GM12872 (cell line): ENCODE measurements at regions not wholly inside any gene's neighbourhood (a gene's known extent, or its start where the extent isn't known, plus 50 kb on each side); places are given as distances from the start of the nearest gene placed in this dataset.

ENCODE experiments used
- TF ChIP-seq, protein P1 (sequence below): IDR thresholded peaks from 3 replicates; pipeline ENCODE4 v1.5.1; 2011; ENCODE audit warnings: low read depth, mild to moderate bottlenecking, low read length, moderate library complexity; ENCODE audit not compliant: insufficient read depth

DNA sequence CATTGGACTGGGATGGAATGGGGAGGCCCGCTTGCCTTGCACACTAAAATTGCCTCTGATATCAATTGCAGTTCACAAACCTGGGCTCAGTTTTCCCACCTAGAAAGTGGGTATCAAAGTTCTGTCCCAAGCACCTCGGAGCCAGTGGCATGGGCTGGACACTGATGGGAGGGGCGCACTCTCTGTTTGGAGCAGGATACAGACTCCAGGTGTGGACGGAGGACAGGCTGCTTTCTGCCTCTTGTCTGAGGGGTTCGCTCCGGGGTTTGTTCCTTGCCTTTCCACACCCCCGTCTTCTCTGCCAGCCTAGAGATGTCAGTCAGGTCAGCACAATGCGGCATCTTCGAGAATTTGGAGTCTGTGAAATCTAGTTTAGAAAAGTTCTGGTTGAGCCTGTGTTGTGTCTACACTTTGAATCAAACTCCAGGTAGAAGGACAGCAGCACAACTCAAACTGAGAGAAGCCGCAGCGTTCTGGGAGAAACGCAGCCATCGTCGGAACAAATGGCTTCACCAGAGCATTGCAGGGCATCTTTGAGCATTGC, 141.9 kb downstream of the TEX29 start:
- TF ChIP-seq, protein P1, sequence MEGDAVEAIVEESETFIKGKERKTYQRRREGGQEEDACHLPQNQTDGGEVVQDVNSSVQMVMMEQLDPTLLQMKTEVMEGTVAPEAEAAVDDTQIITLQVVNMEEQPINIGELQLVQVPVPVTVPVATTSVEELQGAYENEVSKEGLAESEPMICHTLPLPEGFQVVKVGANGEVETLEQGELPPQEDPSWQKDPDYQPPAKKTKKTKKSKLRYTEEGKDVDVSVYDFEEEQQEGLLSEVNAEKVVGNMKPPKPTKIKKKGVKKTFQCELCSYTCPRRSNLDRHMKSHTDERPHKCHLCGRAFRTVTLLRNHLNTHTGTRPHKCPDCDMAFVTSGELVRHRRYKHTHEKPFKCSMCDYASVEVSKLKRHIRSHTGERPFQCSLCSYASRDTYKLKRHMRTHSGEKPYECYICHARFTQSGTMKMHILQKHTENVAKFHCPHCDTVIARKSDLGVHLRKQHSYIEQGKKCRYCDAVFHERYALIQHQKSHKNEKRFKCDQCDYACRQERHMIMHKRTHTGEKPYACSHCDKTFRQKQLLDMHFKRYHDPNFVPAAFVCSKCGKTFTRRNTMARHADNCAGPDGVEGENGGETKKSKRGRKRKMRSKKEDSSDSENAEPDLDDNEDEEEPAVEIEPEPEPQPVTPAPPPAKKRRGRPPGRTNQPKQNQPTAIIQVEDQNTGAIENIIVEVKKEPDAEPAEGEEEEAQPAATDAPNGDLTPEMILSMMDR = no peak

DNA sequence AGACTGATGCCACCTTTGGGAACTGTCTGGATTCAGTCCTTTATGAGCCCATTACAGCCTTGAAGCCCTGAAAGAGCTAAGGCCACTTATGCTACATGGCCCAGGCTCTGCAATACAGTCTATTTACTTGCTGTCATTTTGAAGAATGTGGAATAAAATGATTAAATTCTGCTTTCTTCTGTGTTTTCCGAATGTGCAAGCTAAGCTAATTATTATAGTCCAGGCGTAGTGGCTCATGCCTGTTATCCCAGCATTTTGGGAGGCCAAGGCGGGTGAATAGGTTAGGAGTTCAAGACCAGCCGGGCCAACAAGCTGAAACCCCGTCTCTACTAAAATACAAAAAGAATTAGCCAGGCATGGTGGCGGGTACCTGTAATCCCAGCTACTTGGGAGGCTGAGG, 142.5 kb downstream of the TEX29 start:
- TF ChIP-seq, protein P1 = no peak

DNA sequence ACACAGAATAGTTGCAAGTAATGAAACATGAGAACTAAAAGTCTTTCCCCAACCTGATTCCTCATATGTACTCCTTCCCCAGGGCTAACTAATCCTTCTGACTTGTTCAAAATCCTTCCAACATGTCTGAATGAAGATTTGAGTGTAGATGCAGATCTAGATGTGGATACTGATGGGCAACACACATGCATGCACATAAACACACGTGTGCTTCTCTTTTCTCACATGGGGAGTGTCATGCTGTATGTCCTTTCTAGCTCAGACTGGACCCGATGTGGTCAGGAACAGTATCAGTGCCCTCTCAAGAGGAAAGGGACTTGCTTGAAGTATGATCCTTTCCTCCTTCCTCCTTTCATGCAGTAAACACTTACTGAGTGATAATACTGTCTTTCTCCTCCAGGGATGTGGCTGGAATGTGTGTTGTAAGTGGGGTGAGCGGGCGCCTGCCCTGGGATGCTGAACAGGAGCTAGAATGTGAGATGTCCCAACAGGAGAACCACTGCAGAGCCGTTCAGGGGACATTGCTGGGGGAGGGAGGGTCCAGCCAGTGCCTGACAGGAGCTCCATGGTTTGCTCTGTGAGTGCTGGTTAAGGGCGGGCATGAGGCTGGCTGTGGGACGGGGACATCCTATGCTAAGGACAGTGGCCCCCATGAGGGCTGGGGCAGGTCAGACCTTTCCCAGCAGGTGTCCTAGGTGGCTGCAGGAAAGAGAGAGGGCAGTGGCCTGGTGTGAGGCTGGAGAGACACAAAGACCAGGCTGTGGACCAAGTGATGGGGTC, 146.9 kb downstream of the TEX29 start:
- TF ChIP-seq, protein P1 = no peak

DNA sequence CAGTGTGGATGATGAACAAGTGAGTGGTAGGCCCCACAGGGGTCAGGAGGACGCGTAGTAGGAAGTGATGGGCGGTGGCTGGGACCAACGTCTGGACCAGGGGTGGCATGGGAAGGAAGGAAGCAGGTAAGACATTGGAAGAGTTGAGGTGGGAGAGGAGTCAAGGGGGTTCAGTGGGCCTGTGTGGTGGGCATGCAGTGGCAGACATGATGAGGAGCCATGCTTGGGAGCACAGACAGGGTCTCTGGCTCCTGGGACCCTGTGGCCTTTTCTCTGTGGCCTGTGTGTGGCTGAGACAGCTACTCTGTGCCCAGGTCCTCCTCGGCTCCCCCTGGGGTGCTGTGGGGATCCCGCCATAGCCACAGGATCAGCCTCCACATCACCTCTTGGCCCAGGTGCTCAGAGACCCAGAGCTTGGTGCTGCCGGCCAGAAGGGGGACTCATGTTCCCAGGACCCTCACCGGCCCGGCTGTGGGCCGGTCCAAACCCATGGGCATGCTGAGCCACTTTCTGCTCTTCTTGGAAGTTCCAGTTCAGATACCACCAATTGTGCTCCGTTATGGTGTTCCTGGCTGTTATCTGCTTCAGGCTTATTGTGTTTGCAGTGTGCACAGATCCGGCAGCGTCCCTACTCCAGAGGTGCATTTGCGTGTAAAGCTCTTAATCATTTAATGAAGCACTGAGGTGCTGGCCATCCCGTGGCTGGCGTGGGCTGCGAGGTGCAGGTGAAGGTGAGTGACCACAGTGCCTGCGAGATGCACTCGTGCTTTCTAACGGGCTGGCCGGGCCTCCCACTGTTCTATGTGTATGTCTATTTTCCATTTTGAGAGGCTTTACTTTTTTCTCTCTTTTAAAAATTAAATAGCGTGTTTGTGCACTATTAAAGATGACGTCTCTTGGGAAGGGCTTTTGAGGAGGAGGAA, 147.9 kb downstream of the TEX29 start:
- TF ChIP-seq, protein P1 = no peak

DNA sequence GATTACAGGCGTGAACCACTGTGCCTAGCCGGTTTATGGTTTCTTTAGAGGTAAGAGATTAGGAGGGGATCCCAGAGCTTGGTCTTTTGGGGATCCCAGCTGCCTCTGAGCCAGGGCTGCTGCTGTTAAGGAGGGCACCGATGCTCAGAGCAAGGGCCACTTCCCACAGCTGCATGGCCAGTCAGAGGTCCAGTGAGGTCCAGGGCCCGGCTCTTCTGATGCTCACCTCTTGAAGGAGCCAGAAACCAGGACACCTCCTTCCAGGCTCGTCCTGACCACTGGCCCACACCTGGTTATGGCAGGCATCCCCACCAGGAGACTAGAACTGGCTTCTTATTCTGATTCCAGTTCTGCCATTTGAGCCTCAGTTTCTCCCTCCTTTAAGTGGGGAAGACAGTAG, 149.0 kb downstream of the TEX29 start:
- TF ChIP-seq, protein P1 = no peak

DNA sequence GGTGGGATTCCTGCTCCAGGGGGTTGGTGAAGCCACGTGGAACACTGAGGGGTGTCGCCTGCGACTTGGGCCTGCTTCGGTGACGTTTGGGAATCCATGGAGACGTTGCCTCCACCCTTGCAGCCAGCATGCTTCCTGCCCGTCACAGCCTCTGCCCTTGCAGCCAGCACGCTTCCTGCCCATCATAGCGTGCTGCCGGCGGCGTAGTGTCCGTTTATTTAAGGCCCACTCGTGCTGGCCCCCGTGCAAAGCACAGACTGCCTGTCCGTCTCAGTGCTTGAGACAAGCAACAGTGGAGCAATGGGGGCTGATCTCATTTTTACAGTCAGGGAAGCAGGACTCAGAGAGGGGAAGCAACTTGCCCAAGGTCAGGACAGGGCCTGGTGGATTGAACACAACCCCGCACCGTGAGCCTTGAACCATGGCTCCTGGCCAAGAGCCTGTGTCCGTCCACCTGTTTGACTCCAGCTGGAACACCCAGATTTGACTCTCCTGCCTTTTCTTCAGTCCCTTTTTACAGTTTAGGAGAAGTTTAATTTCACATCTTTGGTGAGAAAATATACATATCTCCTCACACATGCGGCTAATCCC, 149.6 kb downstream of the TEX29 start:
- TF ChIP-seq, protein P1 = no peak

DNA sequence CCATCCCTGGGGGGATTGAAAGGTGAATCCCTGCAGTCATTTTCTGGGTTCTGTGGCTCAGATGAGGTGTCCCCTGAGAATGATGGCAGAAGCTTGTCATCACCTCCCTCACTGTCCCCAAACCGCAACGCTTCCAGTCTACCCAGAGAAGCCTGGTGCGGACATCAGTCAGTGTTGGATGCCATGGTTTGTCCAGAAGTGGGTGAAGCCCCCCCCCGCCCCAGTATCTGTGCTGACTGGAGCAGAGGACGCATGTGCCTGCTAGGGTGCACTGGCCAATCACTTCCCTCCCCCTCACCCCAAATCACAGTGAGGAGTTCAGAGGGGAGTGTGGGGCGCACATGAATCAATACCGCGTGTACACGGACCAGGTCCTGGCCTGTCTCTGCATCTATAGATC, 150.5 kb downstream of the TEX29 start:
- TF ChIP-seq, protein P1 = no peak
